ENCODE measurements at regions not wholly inside any gene's neighbourhood (a gene's known extent, or its start where the extent isn't known, plus 50 kb on each side); places are given as distances from the start of the nearest gene placed in this dataset.

DNA sequence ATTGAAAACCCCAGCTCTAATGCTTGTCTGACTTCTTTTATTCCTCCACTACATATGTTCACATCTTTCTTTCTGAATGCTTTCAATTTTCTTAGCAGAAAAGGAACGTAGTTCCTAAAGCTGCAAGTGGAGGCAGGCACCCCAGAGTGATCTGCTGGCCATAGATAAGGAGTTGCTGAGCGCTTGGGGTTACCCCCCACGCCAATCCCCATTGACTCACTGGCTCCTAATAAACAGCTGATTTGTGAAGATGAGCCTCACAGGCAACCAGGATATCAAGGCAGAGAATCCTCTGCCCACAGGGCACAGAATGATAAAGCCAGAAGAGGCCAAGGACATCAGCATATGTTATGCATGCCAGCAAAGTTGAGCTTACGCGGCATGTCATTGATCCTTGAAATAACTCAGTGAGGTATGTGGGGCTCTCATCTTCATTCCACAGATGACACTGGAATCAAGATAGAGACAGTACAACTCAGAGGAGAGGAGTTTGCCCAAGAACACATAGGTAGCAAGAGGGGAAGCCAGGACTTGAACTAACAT is 129.1 kb upstream of the PTPRT start:
- 76% methylated on average over 5 of the region's 5 CpGs for WGBS
- Histone ChIP-seq H3K27me3 (ENCODE audit: control insufficient read depth in 4 of 4, insufficient read depth in 4 of 4, low read length in 3 of 4) (peaks cover 0 to 6% (median 0%) of the 10 kb centered on the region in 4 donors), H3K4me3 (ENCODE audit: low read depth in 1 of 3, low read length in 3 of 3) (no peak overlapping the region), H3K36me3 (ENCODE audit: control insufficient read depth in 4 of 4, insufficient read depth in 3 of 4, low read depth in 1 of 4, low read length in 3 of 4) (no peaks in the 10 kb centered on the region), H3K4me1 (ENCODE audit: control insufficient read depth in 4 of 4, insufficient read depth in 4 of 4, low read length in 3 of 4) (no peaks in the 10 kb centered on the region), H3K9ac (ENCODE audit: low read depth in 1 of 2, low read length in 2 of 2) (no peak overlapping the region), H3K9me3 (ENCODE audit: control insufficient read depth in 4 of 4, low read length in 3 of 4) (no peaks in the 10 kb centered on the region), H3K27ac (ENCODE audit: low read depth in 1 of 2, low read length in 2 of 2) (no peak overlapping the region)
- TF ChIP-seq EGR1 (IDR thresholded peaks at IDR 0.05; ENCODE audit: low read depth in 2 of 2) (no peak), TAF1 (conservative IDR thresholded peaks at IDR 0.05) (no peak), RAD21 (IDR thresholded peaks at IDR 0.05) (no peak), NR2F2 (IDR thresholded peaks at IDR 0.05) (no peak), FOXA2 (IDR thresholded peaks at IDR 0.05) (no peak), HNF4G (IDR thresholded peaks at IDR 0.05) (no peak), FOXA1 (IDR thresholded peaks at IDR 0.05) (no peak), JUND (IDR thresholded peaks at IDR 0.05) (no peak), RXRA (IDR thresholded peaks at IDR 0.05) (no peak), SP1 (IDR thresholded peaks at IDR 0.05) (no peak), HNF4A (conservative IDR thresholded peaks at IDR 0.05) (no peak)
- TF ChIP-seq, protein P1, sequence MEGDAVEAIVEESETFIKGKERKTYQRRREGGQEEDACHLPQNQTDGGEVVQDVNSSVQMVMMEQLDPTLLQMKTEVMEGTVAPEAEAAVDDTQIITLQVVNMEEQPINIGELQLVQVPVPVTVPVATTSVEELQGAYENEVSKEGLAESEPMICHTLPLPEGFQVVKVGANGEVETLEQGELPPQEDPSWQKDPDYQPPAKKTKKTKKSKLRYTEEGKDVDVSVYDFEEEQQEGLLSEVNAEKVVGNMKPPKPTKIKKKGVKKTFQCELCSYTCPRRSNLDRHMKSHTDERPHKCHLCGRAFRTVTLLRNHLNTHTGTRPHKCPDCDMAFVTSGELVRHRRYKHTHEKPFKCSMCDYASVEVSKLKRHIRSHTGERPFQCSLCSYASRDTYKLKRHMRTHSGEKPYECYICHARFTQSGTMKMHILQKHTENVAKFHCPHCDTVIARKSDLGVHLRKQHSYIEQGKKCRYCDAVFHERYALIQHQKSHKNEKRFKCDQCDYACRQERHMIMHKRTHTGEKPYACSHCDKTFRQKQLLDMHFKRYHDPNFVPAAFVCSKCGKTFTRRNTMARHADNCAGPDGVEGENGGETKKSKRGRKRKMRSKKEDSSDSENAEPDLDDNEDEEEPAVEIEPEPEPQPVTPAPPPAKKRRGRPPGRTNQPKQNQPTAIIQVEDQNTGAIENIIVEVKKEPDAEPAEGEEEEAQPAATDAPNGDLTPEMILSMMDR (IDR thresholded peaks at IDR 0.05; ENCODE audit: low read depth, low read length, missing input control): no peak
- TF ChIP-seq, protein P2, sequence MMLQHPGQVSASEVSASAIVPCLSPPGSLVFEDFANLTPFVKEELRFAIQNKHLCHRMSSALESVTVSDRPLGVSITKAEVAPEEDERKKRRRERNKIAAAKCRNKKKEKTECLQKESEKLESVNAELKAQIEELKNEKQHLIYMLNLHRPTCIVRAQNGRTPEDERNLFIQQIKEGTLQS (IDR thresholded peaks at IDR 0.05): no peak
- DNase-seq (ENCODE audit: low spot score): peak; percentile 36

DNA sequence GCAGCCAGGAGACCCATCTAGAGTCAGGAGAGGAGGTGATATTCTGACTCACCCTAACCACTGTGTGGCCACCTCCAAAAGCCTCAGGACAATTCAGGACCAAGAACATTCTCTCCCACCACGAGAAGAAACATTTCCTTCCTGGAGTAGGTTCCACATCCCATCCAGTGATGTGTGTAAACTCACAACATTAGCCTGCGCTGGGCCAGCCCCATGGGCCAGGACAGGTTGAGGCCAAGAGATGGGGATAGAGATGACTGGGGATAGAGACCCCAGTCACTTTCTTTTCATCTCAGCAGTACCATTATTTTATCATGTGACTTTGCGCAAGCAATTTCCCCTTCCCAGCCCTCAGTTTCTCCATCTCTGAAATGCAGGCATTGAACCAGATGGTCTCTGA is 126.6 kb upstream of the PTPRT start:
- WGBS: 79% methylated on average over 3 of the region's 3 CpGs
- Histone ChIP-seq H3K36me3 (ENCODE audit: control insufficient read depth in 4 of 4, insufficient read depth in 3 of 4, low read depth in 1 of 4, low read length in 3 of 4) (no peaks in the 10 kb centered on the region), H3K27me3 (ENCODE audit: control insufficient read depth in 4 of 4, insufficient read depth in 4 of 4, low read length in 3 of 4) (no peaks in the 10 kb centered on the region), H3K4me1 (ENCODE audit: control insufficient read depth in 4 of 4, insufficient read depth in 4 of 4, low read length in 3 of 4) (no peaks in the 10 kb centered on the region), H3K27ac (ENCODE audit: low read depth in 1 of 2, low read length in 2 of 2) (no peak overlapping the region), H3K9ac (ENCODE audit: low read depth in 1 of 2, low read length in 2 of 2) (no peak overlapping the region), H3K4me3 (ENCODE audit: low read depth in 1 of 3, low read length in 3 of 3) (no peak overlapping the region), H3K9me3 (ENCODE audit: control insufficient read depth in 4 of 4, low read length in 3 of 4) (no peaks in the 10 kb centered on the region)
- no peak for DNase-seq (ENCODE audit: low spot score)
- TF ChIP-seq EGR1 (IDR thresholded peaks at IDR 0.05; ENCODE audit: low read depth in 2 of 2): no peak
- no peak for TF ChIP-seq RXRA (IDR thresholded peaks at IDR 0.05)
- TF ChIP-seq FOXA1 (IDR thresholded peaks at IDR 0.05): no peak
- TF ChIP-seq FOXA2 (IDR thresholded peaks at IDR 0.05): no peak
- TF ChIP-seq, protein P3, sequence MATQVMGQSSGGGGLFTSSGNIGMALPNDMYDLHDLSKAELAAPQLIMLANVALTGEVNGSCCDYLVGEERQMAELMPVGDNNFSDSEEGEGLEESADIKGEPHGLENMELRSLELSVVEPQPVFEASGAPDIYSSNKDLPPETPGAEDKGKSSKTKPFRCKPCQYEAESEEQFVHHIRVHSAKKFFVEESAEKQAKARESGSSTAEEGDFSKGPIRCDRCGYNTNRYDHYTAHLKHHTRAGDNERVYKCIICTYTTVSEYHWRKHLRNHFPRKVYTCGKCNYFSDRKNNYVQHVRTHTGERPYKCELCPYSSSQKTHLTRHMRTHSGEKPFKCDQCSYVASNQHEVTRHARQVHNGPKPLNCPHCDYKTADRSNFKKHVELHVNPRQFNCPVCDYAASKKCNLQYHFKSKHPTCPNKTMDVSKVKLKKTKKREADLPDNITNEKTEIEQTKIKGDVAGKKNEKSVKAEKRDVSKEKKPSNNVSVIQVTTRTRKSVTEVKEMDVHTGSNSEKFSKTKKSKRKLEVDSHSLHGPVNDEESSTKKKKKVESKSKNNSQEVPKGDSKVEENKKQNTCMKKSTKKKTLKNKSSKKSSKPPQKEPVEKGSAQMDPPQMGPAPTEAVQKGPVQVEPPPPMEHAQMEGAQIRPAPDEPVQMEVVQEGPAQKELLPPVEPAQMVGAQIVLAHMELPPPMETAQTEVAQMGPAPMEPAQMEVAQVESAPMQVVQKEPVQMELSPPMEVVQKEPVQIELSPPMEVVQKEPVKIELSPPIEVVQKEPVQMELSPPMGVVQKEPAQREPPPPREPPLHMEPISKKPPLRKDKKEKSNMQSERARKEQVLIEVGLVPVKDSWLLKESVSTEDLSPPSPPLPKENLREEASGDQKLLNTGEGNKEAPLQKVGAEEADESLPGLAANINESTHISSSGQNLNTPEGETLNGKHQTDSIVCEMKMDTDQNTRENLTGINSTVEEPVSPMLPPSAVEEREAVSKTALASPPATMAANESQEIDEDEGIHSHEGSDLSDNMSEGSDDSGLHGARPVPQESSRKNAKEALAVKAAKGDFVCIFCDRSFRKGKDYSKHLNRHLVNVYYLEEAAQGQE (IDR thresholded peaks at IDR 0.05): no peak
- TF ChIP-seq RAD21 (IDR thresholded peaks at IDR 0.05): no peak
- no peak for TF ChIP-seq YY1 (IDR thresholded peaks at IDR 0.05)
- no peak for TF ChIP-seq JUND (IDR thresholded peaks at IDR 0.05)
- TF ChIP-seq, protein P2 (IDR thresholded peaks at IDR 0.05): no peak
- TF ChIP-seq TAF1 (conservative IDR thresholded peaks at IDR 0.05): no peak
- no peak for TF ChIP-seq HNF4A (conservative IDR thresholded peaks at IDR 0.05)
- TF ChIP-seq HNF4G (IDR thresholded peaks at IDR 0.05): no peak
- TF ChIP-seq, protein P1 (IDR thresholded peaks at IDR 0.05; ENCODE audit: low read depth, low read length, missing input control): no peak
